ENCODE measurements at regions not wholly inside any gene's neighbourhood (a gene's known extent, or its start where the extent isn't known, plus 50 kb on each side); places are given as distances from the start of the nearest gene placed in this dataset.
A peak's percentile ranks its signal among the peaks of the same experiment; 100 is the strongest.

DNA sequence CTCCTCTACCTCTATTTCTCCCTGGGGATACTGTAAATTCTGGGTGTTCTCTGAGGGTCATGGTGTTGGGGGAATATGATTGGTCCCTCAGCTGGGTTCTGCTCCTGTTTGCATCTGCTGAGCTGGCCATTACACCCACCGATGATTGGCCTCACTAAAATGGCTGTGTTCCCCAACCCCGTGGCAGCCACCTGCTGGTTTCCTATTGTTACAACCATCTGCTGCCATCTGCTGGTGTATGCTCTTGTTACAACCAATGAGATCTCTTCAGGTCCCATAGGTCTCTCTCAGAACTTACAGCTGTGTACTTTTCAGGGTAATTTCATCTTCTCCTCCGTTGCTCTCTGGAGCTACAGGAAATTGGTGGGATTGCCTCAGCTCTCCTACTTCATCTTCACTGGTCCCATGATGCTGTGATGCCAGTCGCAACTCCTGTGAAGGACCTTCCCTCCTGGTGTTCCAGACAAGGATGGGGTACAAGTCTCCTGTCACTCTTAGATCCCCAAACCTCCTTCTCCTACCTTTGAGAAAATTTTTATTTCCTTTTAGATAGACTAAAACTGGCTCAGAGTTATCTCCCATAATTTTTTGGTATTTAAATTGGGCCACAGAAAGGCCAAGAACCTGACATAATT is 303.5 kb upstream of the SMIM30 start:
- TF ChIP-seq, protein P1, sequence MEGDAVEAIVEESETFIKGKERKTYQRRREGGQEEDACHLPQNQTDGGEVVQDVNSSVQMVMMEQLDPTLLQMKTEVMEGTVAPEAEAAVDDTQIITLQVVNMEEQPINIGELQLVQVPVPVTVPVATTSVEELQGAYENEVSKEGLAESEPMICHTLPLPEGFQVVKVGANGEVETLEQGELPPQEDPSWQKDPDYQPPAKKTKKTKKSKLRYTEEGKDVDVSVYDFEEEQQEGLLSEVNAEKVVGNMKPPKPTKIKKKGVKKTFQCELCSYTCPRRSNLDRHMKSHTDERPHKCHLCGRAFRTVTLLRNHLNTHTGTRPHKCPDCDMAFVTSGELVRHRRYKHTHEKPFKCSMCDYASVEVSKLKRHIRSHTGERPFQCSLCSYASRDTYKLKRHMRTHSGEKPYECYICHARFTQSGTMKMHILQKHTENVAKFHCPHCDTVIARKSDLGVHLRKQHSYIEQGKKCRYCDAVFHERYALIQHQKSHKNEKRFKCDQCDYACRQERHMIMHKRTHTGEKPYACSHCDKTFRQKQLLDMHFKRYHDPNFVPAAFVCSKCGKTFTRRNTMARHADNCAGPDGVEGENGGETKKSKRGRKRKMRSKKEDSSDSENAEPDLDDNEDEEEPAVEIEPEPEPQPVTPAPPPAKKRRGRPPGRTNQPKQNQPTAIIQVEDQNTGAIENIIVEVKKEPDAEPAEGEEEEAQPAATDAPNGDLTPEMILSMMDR (IDR thresholded peaks at IDR 0.05; ENCODE audit: control insufficient read depth, insufficient read depth, low read depth, low read length, missing control alignments), result peak; percentile 88
- peak; percentile 35 for DNase-seq (ENCODE audit: low read depth)
- no peak overlapping the region for H3K4me3 ChIP-seq (ENCODE audit: control insufficient read depth, low read depth, low read length)

DNA sequence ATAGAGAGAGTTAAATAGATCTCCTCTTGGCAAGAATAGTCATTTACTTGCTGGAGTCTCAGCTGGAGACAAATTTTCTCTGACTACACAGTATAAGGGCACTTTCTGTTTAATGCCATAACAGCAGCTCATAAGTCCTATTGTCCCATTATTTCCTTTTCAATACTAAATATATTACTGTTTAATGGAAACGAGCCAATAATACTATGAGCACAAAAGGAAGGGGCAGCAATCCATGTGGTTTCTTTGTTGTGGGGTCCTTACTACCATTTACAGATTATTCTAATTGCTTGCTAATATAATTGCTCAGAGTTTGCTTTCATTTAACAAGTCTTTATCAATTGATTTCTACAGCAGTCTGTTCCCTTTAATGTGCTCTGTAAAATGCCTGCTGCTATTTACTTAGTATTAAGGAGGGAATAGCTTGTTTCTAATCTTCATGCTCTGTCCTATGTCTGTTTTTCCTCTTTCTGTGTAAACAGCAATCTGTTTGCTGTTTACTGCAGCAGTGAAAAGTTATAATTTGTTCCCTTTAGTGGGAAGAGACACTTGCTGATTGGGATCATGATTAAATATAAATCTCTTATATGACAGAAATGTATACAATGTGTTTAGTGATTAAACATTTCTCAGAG is 296.2 kb upstream of the SMIM30 start:
- TF ChIP-seq, protein P1 (IDR thresholded peaks at IDR 0.05; ENCODE audit: control insufficient read depth, insufficient read depth, low read depth, low read length, missing control alignments), result no peak
- DNase-seq (ENCODE audit: low read depth), result no peak
- H3K4me3 ChIP-seq (ENCODE audit: control insufficient read depth, low read depth, low read length), result no peak overlapping the region

DNA sequence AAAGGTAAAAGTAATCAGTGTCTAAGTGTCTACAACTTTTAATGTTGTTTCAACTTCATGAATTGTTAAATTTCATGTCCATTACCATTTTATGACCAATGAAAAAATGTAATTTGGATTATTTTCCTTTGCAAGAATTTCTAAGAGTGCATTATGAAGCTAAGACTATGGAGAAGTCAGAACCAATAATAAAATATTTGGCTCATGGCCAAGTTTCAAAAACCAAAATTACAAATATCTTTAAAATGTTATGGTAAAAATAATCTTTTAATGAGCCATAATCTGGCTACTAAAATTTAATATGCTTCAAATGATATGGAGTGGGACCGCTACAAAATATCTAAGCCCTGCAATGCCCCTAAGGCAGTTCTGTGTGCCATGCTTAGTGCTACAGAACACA is 294.1 kb upstream of the SMIM30 start:
- TF ChIP-seq, protein P1 (IDR thresholded peaks at IDR 0.05; ENCODE audit: control insufficient read depth, insufficient read depth, low read depth, low read length, missing control alignments), result no peak
- H3K4me3 ChIP-seq (ENCODE audit: control insufficient read depth, low read depth, low read length), result no peak overlapping the region
- DNase-seq (ENCODE audit: low read depth), result no peak

DNA sequence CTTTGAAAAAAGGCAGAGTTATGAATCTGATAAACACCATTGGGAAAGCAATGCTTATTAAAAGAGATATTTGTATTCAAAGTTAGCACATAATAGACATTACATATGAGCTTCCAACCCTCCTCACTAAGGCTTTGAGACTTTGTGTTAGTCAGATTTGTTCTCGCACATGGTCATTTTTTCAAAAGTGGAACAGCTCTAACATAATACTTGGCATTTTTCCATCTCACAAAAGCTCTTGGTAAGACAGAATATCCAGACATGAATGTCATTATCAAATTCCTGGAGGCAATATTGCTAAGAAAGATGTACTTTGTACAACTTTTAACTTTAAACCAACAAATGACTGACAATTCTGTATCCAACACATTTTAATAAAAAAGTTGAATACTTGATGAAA is 292.4 kb upstream of the SMIM30 start:
- H3K4me3 ChIP-seq (ENCODE audit: control insufficient read depth, low read depth, low read length), result no peak overlapping the region
- TF ChIP-seq, protein P1 (IDR thresholded peaks at IDR 0.05; ENCODE audit: control insufficient read depth, insufficient read depth, low read depth, low read length, missing control alignments), result no peak
- DNase-seq (ENCODE audit: low read depth), result no peak

DNA sequence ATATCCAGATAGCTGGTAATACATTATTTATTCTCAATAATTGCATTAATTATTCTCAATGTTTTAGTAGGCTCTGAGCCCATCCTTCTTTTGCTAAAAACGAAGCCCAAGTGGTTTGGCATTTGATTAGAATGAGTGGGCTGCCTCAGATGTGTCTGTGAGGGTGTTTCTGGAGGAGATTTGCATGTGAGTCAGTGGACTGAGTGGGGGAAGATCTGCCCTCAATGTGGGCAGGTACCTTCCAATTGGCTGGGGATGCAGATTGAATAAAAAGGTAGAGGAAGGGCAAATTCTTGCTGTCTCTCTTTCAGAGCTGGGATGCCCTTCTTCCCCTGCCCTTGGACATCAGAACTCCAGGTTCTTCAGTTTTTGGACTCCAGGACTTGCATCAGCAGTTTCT is 290.6 kb upstream of the SMIM30 start:
- TF ChIP-seq, protein P1 (IDR thresholded peaks at IDR 0.05; ENCODE audit: control insufficient read depth, insufficient read depth, low read depth, low read length, missing control alignments), result no peak
- H3K4me3 ChIP-seq (ENCODE audit: control insufficient read depth, low read depth, low read length), result no peak overlapping the region
- DNase-seq (ENCODE audit: low read depth), result no peak

DNA sequence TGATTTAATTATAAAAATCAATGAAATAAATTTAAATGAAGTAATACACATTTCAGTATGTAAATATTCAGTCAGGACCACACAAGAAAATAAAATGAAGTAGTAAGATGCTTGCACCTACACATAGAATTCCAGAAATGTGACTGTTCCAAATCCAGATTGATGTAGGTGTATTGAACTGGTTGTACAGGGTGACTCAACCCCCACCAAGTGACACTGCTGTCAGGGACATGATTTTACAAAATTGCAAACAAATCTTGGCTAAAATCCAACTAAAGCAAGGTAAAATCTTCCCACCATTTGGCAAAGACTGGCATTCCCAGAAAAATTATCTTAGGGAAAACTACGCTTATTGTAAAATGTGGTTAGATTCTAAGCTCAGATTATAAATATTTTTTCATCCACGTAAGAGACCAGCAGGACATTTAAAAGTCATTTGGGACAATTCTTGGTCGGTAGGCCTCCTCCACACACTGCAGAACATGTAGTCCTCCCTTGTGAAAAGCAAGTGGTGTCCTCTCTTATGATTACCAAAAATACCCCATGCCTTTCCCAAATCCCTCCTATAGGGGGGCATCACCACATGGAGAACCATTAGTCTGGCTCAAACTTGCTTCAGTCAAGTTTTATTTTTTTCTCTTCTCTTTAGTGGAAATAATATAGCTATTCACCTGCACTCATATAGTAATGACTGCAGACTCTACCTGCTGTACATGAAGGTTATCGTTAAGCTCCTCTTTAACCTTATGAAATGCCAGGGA is 287.1 kb upstream of the SMIM30 start:
- TF ChIP-seq, protein P1 (IDR thresholded peaks at IDR 0.05; ENCODE audit: control insufficient read depth, insufficient read depth, low read depth, low read length, missing control alignments), result no peak
- DNase-seq (ENCODE audit: low read depth), result no peak
- no peak overlapping the region for H3K4me3 ChIP-seq (ENCODE audit: control insufficient read depth, low read depth, low read length)
